SK-N-SH (cell line): ENCODE measurements at regions not wholly inside any gene's neighbourhood (a gene's known extent, or its start where the extent isn't known, plus 50 kb on each side); places are given as distances from the start of the nearest gene placed in this dataset.

Experiments used
- CTCF ChIA-PET: fragments of 300-600, 350-600 bp; formaldehyde crosslinking; extraction: SDS; loops from one replicate; lab custom pipeline; 2021; lab: Yijun Ruan, JAX
- POLR2A ChIA-PET: fragments of 350-600 bp; sonication (Branson Sonifier 250); formaldehyde crosslinking; extraction: SDS; loops from one replicate; lab custom pipeline; 2020; ENCODE audit warnings: antibody characterized with exemption, inconsistent platforms; lab: Yijun Ruan, JAX
- DNase-seq: peaks from one replicate; pipeline ENCODE4 v3.0.0; 2012
- H2AFZ ChIP-seq: fragments of 200-600 bp; sonication (generic); 2 replicates; pipeline ENCODE4 v1.8.1; 2016; ENCODE audit warnings: antibody characterized with exemption, mild to moderate bottlenecking, low read depth
- H3F3A ChIP-seq: fragments of 200-600 bp; sonication (generic); replicated peaks from 2 replicates; pipeline ENCODE3; 2016; ENCODE audit warnings: antibody characterized with exemption, mild to moderate bottlenecking; ENCODE audit not compliant: insufficient read depth
- H3K27ac ChIP-seq, 2 experiments: fragments of 200-500 bp in 1 of 2; fragments of 200-600 bp in 1 of 2; sonication (Bioruptor generic) in 1 of 2; sonication (generic), shearing (Covaris generic) in 1 of 2; 2 replicates each; pipeline versions ENCODE4 v1.5.1 to v1.6.1; 2014 to 2016; ENCODE audit warnings: low read depth in 2 of 2, inconsistent platforms in 1 of 2, low read length in 1 of 2, mild to moderate bottlenecking in 1 of 2, mixed read lengths in 1 of 2
- H3K27me3 ChIP-seq: fragments of 200-600 bp; sonication (generic), shearing (Covaris generic); 2 replicates; pipeline ENCODE4 v1.6.1; 2016; ENCODE audit warnings: mixed run types; ENCODE audit not compliant: insufficient read depth
- H3K36me3 ChIP-seq, 2 experiments: fragments of 200-500 bp in 1 of 2; fragments of 200-600 bp in 1 of 2; sonication (Bioruptor generic) in 1 of 2; sonication (generic) in 1 of 2; replicated peaks in 1 of 2; 2 replicates each; pipeline versions ENCODE3 to v1.5.1; 2014 to 2016; ENCODE audit warnings: low read length in 1 of 2, mild to moderate bottlenecking in 1 of 2; ENCODE audit not compliant: insufficient read depth in 2 of 2, control insufficient read depth in 1 of 2
- H3K4me1 ChIP-seq, 2 experiments: fragments of 200-500 bp in 1 of 2; fragments of 200-600 bp in 1 of 2; sonication (Bioruptor generic) in 1 of 2; sonication (generic), shearing (Covaris generic) in 1 of 2; 2 replicates each; pipeline versions ENCODE4 v1.5.1 to v1.6.1; 2014 to 2016; ENCODE audit warnings: low read depth in 1 of 2, low read length in 1 of 2, mixed run types in 1 of 2; ENCODE audit not compliant: insufficient read depth in 2 of 2, control insufficient read depth in 1 of 2
- H3K4me2 ChIP-seq: fragments of 200-600 bp; sonication (generic), shearing (Covaris generic); 2 replicates; pipeline ENCODE4 v1.6.1; 2017; ENCODE audit warnings: mixed run types
- H3K4me3 ChIP-seq, 2 experiments: fragments of 200-500 bp in 1 of 2; fragments of 200-600 bp in 1 of 2; sonication (Bioruptor generic) in 1 of 2; sonication (generic), shearing (Covaris generic) in 1 of 2; 2 replicates each; pipeline versions ENCODE4 v1.5.1 to v1.8.1; 2014 to 2016; ENCODE audit warnings: low read depth in 2 of 2, inconsistent platforms in 1 of 2, low read length in 1 of 2, mild to moderate bottlenecking in 1 of 2, mixed read lengths in 1 of 2, moderate library complexity in 1 of 2
- H3K79me2 ChIP-seq: fragments of 200-600 bp; sonication (generic); 2 replicates; pipeline ENCODE4 v1.8.1; 2017; ENCODE audit warnings: mild to moderate bottlenecking; ENCODE audit not compliant: insufficient read depth
- H3K9ac ChIP-seq: fragments of 200-600 bp; sonication (generic); 2 replicates; pipeline ENCODE4 v1.6.1; 2017; ENCODE audit warnings: mixed run types
- H3K9me2 ChIP-seq: fragments of 200-600 bp; sonication (generic); 2 replicates; pipeline ENCODE4 v1.6.1; 2017; ENCODE audit warnings: mixed run types
- H3K9me3 ChIP-seq: fragments of 200-600 bp; sonication (generic); 2 replicates; pipeline ENCODE4 v1.6.1; 2017; ENCODE audit warnings: mixed run types, mild to moderate bottlenecking, moderate library complexity
- H4K20me1 ChIP-seq: fragments of 200-600 bp; sonication (generic); 2 replicates; pipeline ENCODE4 v1.6.1; 2017; ENCODE audit warnings: mild to moderate bottlenecking, mixed run types; ENCODE audit not compliant: insufficient read depth
- ELF1 ChIP-seq: IDR thresholded peaks from 2 replicates; pipeline ENCODE4 v1.4.0; 2012
- EP300 ChIP-seq, 2 experiments: IDR thresholded peaks; 2 replicates each; pipeline versions ENCODE4 v1.4.0 to v1.6.1; 2012; ENCODE audit warnings: borderline replicate concordance in 1 of 2, low read depth in 1 of 2, low read length in 1 of 2
- FOSL2 ChIP-seq: IDR thresholded peaks from 2 replicates; pipeline ENCODE4 v1.4.0; 2012; ENCODE audit warnings: low read depth, mild to moderate bottlenecking, moderate library complexity, borderline replicate concordance
- FOXJ3 ChIP-seq: sonication (generic); formaldehyde crosslinking; IDR thresholded peaks from 2 replicates; pipeline ENCODE4 v1.5.1; 2020; ENCODE audit warnings: mild to moderate bottlenecking, missing genetic modification reagents
- FOXM1 ChIP-seq: IDR thresholded peaks from 2 replicates; pipeline ENCODE4 v1.4.0; 2012; ENCODE audit warnings: low read depth, mild to moderate bottlenecking
- GATA2 ChIP-seq: sonication (generic); formaldehyde crosslinking; IDR thresholded peaks from 2 replicates; pipeline ENCODE4 v1.5.0; 2020; ENCODE audit warnings: mild to moderate bottlenecking, missing genetic modification reagents
- JUND ChIP-seq: IDR thresholded peaks from 2 replicates; pipeline ENCODE4 v1.4.0; 2012
- MAX ChIP-seq: IDR thresholded peaks from 2 replicates; pipeline ENCODE4 v1.4.0; 2012; ENCODE audit warnings: low read depth
- MEF2A ChIP-seq: IDR thresholded peaks from 2 replicates; pipeline ENCODE4 v1.4.0; 2012; ENCODE audit warnings: low read depth, borderline replicate concordance
- POLR2AphosphoS5 ChIP-seq: IDR thresholded peaks from 2 replicates; pipeline ENCODE4 v1.6.1; 2012; ENCODE audit warnings: low read depth, low read length
- RAD21 ChIP-seq: IDR thresholded peaks from 2 replicates; pipeline ENCODE4 v1.6.1; 2012; ENCODE audit warnings: mild to moderate bottlenecking, low read length
- SMC3 ChIP-seq: IDR thresholded peaks from 2 replicates; pipeline ENCODE4 v1.6.1; 2012; ENCODE audit warnings: low read depth, low read length, improper control_type of control experiment
- TAF1 ChIP-seq: IDR thresholded peaks from 2 replicates; pipeline ENCODE4 v1.6.1; 2012; ENCODE audit warnings: low read depth, mild to moderate bottlenecking, low read length, moderate library complexity, borderline replicate concordance
- TCF12 ChIP-seq: IDR thresholded peaks from 2 replicates; pipeline ENCODE4 v1.4.0; 2012
- TEAD4 ChIP-seq: IDR thresholded peaks from 2 replicates; pipeline ENCODE4 v1.4.0; 2012; ENCODE audit warnings: mild to moderate bottlenecking, borderline replicate concordance; ENCODE audit not compliant: insufficient read depth
- WGBS: methylation state at CpG from one replicate; pipeline ENCODE4 v1.1.6; 2017; ENCODE audit warnings: low lambda C conversion rate; 5-methylcytosine and 5-hydroxymethylcytosine counted together

GRCh38 chr12:74169607-74170006 is 368.0 kb upstream of the ATXN7L3B start:
- POLR2A ChIA-PET = no interaction called here
- H3K4me1 ChIP-seq = no peaks in the 10 kb centered on the region

GRCh38 chr12:74170645-74171477 is 366.8 kb upstream of the ATXN7L3B start:
- no peak overlapping the region for H3K27ac ChIP-seq
- no peaks in the 10 kb centered on the region for H4K20me1 ChIP-seq
- no peaks in the 10 kb centered on the region for H3K9me2 ChIP-seq
- no peak overlapping the region for H3K4me3 ChIP-seq
- DNase-seq = no peak
- ChIA-PET CTCF (no interaction called here), POLR2A (no interaction called here)
- H3K27me3 ChIP-seq = no peaks in the 10 kb centered on the region
- no peaks in the 10 kb centered on the region for H3K9me3 ChIP-seq
- H3K4me1 ChIP-seq = no peaks in the 10 kb centered on the region
- no peak overlapping the region for H3K9ac ChIP-seq
- WGBS = 51% methylated on average over 28 of the region's 42 CpGs
- no peaks in the 10 kb centered on the region for H3K79me2 ChIP-seq
- no peak overlapping the region for H2AFZ ChIP-seq
- H3K36me3 ChIP-seq = no peaks in the 10 kb centered on the region
- no peak overlapping the region for H3K4me2 ChIP-seq
- TF ChIP-seq POLR2AphosphoS5 (no peak), FOXJ3 (no peak), ELF1 (no peak), FOXM1 (no peak), MAX (no peak)
- no peaks in the 10 kb centered on the region for H3F3A ChIP-seq

More at GRCh38 chr12:74169607-74170006, 368.0 kb upstream of the ATXN7L3B start:
- Histone ChIP-seq H2AFZ (no peak overlapping the region), H3K9me2 (no peaks in the 10 kb centered on the region), H3K4me3 (no peak overlapping the region), H3F3A (no peaks in the 10 kb centered on the region), H3K4me2 (no peak overlapping the region), H3K27me3 (no peaks in the 10 kb centered on the region), H3K79me2 (no peaks in the 10 kb centered on the region), H3K27ac (no peak overlapping the region), H4K20me1 (no peaks in the 10 kb centered on the region), H3K9ac (no peak overlapping the region), H3K36me3 (no peaks in the 10 kb centered on the region), H3K9me3 (no peaks in the 10 kb centered on the region)
- 10% methylated on average over 2 of the region's 2 CpGs for WGBS
- CTCF ChIA-PET = no interaction called here
- DNase-seq = no peak
- TF ChIP-seq EP300 (IDR thresholded peaks at IDR 0.05; ENCODE audit: borderline replicate concordance in 1 of 2, low read depth in 1 of 2, low read length in 1 of 2) (no peak), MEF2A (no peak), TEAD4 (no peak), TAF1 (no peak), GATA2 (CRISPR knock-in tag) (no peak), FOSL2 (no peak), SMC3 (no peak), TCF12 (no peak), JUND (no peak), RAD21 (no peak)
